ENCODE measurements at regions not wholly inside any gene's neighbourhood (a gene's known extent, or its start where the extent isn't known, plus 50 kb on each side); places are given as distances from the start of the nearest gene placed in this dataset.

DNA sequence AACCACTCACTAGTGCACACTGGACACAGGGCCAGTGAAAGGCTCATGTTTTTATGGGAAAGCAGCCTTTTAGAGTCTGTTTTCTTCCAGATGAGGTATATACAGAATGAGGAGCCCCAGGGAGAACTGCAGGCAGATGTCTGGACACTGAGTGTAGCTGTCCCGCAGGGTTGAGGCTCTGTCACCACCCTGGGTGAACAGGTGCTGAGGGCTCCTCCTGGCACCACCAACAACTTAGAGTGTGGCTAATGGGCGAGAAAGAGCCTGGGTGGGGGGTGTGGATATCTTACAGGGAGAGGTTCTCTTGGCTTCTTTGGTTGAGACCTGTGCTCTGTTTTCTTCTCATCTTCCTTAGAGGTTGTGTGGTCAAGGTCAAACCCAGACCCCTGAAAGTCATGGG lies 202.1 kb upstream of the GPR12 start:
- TF ChIP-seq, protein P1, sequence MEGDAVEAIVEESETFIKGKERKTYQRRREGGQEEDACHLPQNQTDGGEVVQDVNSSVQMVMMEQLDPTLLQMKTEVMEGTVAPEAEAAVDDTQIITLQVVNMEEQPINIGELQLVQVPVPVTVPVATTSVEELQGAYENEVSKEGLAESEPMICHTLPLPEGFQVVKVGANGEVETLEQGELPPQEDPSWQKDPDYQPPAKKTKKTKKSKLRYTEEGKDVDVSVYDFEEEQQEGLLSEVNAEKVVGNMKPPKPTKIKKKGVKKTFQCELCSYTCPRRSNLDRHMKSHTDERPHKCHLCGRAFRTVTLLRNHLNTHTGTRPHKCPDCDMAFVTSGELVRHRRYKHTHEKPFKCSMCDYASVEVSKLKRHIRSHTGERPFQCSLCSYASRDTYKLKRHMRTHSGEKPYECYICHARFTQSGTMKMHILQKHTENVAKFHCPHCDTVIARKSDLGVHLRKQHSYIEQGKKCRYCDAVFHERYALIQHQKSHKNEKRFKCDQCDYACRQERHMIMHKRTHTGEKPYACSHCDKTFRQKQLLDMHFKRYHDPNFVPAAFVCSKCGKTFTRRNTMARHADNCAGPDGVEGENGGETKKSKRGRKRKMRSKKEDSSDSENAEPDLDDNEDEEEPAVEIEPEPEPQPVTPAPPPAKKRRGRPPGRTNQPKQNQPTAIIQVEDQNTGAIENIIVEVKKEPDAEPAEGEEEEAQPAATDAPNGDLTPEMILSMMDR (IDR thresholded peaks at IDR 0.05), result no peak
- no peak for TF ChIP-seq POLR2A (IDR thresholded peaks at IDR 0.05)
